Psoas muscle (tissue), 7 donors: ENCODE measurements at regions not wholly inside any gene's neighbourhood (a gene's known extent, or its start where the extent isn't known, plus 50 kb on each side); places are given as distances from the start of the nearest gene placed in this dataset.

Experiments
- ATAC-seq, 4 donors: fragments of 200-7000 bp; cut with Tn5 transposase; one replicate each; pipeline ENCODE4 v1.9.1; 2020; ENCODE audit warnings: moderate library complexity in 3 of 4, mild to moderate bottlenecking in 2 of 4
- DNase-seq, 2 donors: peaks; one replicate each; pipeline ENCODE4 v3.0.0-alpha.2; 2020
- H3K27ac ChIP-seq: fragments of 200-600 bp; one replicate; pipeline ENCODE4 v1.8.0; 2022
- H3K27me3 ChIP-seq, 3 donors: fragments of 200-600 bp in 1 of 3; one replicate each; pipeline versions ENCODE4 v1.6.1 to v1.8.0; 2013 to 2022; ENCODE audit warnings: low read length in 2 of 3, mild to moderate bottlenecking in 2 of 3, moderate library complexity in 1 of 3; ENCODE audit not compliant: insufficient read depth in 3 of 3
- H3K36me3 ChIP-seq, 2 donors: fragments of 200-600 bp in 1 of 2; one replicate each; pipeline versions ENCODE4 v1.6.1 to v1.8.0; 2013 to 2022; ENCODE audit warnings: low read depth in 1 of 2, mild to moderate bottlenecking in 1 of 2, moderate library complexity in 1 of 2; ENCODE audit not compliant: insufficient read depth in 1 of 2
- H3K4me1 ChIP-seq: fragments of 200-600 bp; one replicate; pipeline ENCODE4 v1.8.0; 2022
- H3K4me3 ChIP-seq: fragments of 200-600 bp; one replicate; pipeline ENCODE4 v1.8.0; 2022; ENCODE audit warnings: mild to moderate bottlenecking
- H3K9me3 ChIP-seq: fragments of 200-600 bp; one replicate; pipeline ENCODE4 v1.8.0; 2022
- WGBS, 3 donors: extraction: QIAGEN DNeasy Blood & Tissue Kit; methylation state at CpG; one replicate each; pipeline versions ENCODE4 v1.1.6 to v1.1.7; 2013; 5-methylcytosine and 5-hydroxymethylcytosine counted together
- intact Hi-C, 2 donors: fragments of 100-400 bp; cut with DNase I; formaldehyde crosslinking; loops; one replicate each; pipeline versions ENCODE4 v1.11.0 to v1.14.2; 2022
- TF ChIP-seq, protein P1 (sequence below): fragments of 200-600 bp; IDR thresholded peaks from one replicate; pipeline ENCODE4 v1.8.0; 2022; ENCODE audit warnings: antibody characterized with exemption
- donor health status: healthy with polysubstance abuse.
- donor health status: DM: no; HTN: no; CAD: no; lungs with moderate emphysema.
- donor health status: Bipolar disorder and iron deficiency.
- donor health status: healthy.
- donor health status: DM: yes; HTN: yes; CAD: no.
- donor health status: DM: no; HTN: no; CAD: no.
- donor health status: DM: yes; HTN: yes; CAD: no.

DNA sequence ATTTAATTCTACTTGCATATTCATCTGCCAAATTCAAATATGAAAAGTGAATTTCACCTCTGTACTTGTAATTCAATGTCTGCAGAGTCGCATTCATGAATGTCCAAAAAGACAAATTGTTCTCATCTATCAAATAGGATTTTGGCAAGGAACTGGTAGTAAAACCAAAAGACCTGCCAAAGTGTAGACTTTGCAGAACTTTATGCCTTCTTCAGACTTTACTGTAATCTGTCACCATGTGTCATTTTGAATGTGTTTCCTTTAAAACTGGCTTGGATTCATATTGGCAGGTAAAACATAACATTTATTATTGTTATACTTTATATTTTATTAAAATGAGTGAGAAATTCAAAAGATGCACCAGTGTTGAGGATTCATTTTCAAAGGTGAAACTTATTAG, 701.9 kb upstream of the LINC00305 start:
- Histone ChIP-seq H3K9me3 (no peaks in the 10 kb centered on the region), H3K4me1 (no peaks in the 10 kb centered on the region), H3K36me3 (no peaks in the 10 kb centered on the region), H3K27ac (no peak overlapping the region), H3K4me3 (no peak overlapping the region), H3K27me3 (no peaks in the 10 kb centered on the region)
- intact Hi-C loops, result no loop called here
- WGBS, 3 donors, result 26 to 43% (median 36%) methylated on average over 1 of the region's 1 CpG
- no peak for ATAC-seq
- DNase-seq, result no peak
- TF ChIP-seq, protein P1, sequence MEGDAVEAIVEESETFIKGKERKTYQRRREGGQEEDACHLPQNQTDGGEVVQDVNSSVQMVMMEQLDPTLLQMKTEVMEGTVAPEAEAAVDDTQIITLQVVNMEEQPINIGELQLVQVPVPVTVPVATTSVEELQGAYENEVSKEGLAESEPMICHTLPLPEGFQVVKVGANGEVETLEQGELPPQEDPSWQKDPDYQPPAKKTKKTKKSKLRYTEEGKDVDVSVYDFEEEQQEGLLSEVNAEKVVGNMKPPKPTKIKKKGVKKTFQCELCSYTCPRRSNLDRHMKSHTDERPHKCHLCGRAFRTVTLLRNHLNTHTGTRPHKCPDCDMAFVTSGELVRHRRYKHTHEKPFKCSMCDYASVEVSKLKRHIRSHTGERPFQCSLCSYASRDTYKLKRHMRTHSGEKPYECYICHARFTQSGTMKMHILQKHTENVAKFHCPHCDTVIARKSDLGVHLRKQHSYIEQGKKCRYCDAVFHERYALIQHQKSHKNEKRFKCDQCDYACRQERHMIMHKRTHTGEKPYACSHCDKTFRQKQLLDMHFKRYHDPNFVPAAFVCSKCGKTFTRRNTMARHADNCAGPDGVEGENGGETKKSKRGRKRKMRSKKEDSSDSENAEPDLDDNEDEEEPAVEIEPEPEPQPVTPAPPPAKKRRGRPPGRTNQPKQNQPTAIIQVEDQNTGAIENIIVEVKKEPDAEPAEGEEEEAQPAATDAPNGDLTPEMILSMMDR, result no peak

DNA sequence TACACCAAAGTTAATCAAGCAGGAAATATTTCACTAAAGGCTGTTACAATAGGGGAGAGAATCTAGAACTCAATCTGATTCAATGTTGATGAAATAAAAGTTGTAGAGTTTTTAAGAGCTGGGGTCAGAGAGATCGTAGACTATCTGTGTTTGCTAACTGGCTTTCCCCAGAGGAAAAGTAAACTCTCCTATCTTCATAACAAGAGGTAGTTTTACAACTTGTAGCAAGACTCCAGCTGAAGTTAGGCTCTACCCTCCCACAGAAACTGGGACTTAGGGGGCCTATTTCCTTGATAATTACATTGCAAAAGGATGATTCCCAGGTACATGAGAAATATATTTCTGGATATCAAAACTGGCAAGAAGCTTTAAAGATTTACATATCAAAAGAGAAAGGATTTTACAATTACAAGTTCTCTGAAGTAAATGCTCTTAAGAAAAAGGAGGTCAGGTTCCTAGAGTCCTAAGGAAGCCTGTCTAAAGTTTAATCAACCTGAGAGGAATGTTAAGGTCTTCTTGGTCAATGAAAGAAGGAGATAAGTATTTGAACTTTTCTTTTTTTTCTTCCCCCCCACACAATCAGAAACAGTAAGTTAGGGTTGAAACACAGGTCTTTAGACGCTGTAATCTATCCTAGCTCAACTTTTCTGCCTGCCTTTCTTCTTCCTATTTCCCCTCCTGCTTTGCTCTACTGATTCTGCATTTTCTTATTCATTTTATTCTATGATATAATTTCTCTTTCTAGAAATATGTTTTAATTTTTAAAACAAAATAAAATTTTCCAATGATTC, 692.2 kb upstream of the LINC00305 start:
- Histone ChIP-seq H3K27me3 (no peaks in the 10 kb centered on the region), H3K4me3 (no peak overlapping the region), H3K9me3 (no peaks in the 10 kb centered on the region), H3K27ac (no peak overlapping the region), H3K36me3 (no peaks in the 10 kb centered on the region), H3K4me1 (no peaks in the 10 kb centered on the region)
- DNase-seq (no peak), ATAC-seq (no peak)
- WGBS, 3 donors, result 59 to 62% (median 61%) methylated on average over 2 of the region's 2 CpGs
- TF ChIP-seq, protein P1, result no peak
- intact Hi-C loops, result no loop called here

DNA sequence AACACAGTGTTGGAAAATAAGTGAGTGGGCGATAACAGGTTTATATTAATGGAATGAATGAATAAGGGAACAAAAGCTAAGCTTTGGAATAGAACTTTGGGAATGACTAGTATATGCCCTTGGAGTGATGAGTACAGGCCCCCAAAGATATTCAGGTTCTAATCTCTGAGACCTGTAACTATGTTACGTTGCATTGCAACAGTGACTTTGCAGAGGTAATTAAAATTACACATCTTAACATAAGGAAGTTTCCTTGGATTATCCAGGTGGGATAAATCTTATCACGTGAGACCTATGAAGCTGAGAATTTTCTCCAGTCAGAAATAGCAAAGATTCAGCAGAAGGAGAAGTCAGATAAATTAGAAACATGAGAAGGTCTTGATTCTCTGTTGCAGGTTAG, 661.5 kb upstream of the LINC00305 start:
- Histone ChIP-seq H3K27me3 (peaks cover 0 to 2% (median 0%) of the 10 kb centered on the region in 3 donors), H3K36me3 (no peaks in the 10 kb centered on the region), H3K9me3 (no peaks in the 10 kb centered on the region), H3K4me1 (no peaks in the 10 kb centered on the region), H3K27ac (no peak overlapping the region), H3K4me3 (no peak overlapping the region)
- intact Hi-C loops, result no loop called here
- no peak for DNase-seq
- TF ChIP-seq, protein P1, result no peak
- 80 to 86% (median 83%) methylated on average over 3 of the region's 3 CpGs for WGBS, 3 donors
- ATAC-seq, result no peak

DNA sequence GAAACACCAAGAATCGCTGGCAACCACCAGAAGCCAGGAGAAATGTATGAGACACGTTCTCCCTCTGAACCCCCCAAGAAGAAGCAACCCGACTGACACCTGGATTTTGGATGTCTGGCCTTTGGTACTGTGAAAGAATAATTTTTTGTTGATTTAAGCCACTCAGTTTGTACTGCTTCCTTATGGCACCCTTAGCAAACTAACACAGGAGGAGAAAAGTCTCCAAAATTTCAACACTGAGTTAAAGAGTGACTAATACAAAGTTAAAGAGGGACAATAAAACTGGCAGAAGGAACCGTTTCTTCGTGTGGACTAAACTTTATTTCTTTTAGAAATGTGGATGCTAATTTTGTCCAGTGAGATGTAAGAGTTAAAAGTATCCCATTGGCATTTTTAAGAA, 660.9 kb upstream of the LINC00305 start:
- peaks cover 0 to 2% (median 0%) of the 10 kb centered on the region in 3 donors for H3K27me3 ChIP-seq
- intact Hi-C loops, result no loop called here
- H3K4me1 ChIP-seq, result no peaks in the 10 kb centered on the region
- H3K4me3 ChIP-seq, result no peak overlapping the region
- no peak overlapping the region for H3K27ac ChIP-seq
- no peak for DNase-seq
- no peak for ATAC-seq
- 65 to 74% (median 69%) methylated on average over 5 of the region's 5 CpGs for WGBS, 3 donors
- H3K36me3 ChIP-seq, result no peaks in the 10 kb centered on the region
- TF ChIP-seq, protein P1, result no peak
- no peaks in the 10 kb centered on the region for H3K9me3 ChIP-seq

DNA sequence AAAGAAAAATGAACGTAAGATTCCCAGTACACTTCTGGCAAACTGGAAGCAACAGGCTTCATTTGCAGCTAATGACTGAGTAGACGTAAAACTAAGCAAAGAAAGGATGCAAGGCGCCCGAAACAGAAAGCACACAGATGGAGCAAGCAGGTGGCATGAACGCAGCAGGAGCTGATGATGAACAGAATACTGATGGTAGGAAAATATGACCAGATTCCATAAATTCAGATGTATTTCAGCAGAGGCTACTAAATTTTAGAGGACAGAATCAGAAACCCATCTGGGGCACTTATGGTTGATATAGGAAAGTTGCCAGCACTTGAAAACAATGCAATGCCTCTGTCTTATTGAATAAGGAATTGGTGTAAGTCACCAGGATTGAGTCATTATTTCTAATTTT, 658.7 kb upstream of the LINC00305 start:
- no peaks in the 10 kb centered on the region for H3K9me3 ChIP-seq
- ATAC-seq (no peak), DNase-seq (no peak)
- TF ChIP-seq, protein P1, result no peak
- no peaks in the 10 kb centered on the region for H3K27me3 ChIP-seq
- H3K27ac ChIP-seq, result no peak overlapping the region
- intact Hi-C loops, result no loop called here
- WGBS, 3 donors, result 59 to 77% (median 61%) methylated on average over 5 of the region's 5 CpGs
- no peaks in the 10 kb centered on the region for H3K36me3 ChIP-seq
- H3K4me3 ChIP-seq, result no peak overlapping the region
- no peaks in the 10 kb centered on the region for H3K4me1 ChIP-seq
